ENCODE measurements at regions not wholly inside any gene's neighbourhood (a gene's known extent, or its start where the extent isn't known, plus 50 kb on each side); places are given as distances from the start of the nearest gene placed in this dataset.
"Not testable (repeated sequence)": the region's sequence is repeated elsewhere in the genome, so short reads cannot be mapped to it uniquely, and the experiment has no call there.

DNA sequence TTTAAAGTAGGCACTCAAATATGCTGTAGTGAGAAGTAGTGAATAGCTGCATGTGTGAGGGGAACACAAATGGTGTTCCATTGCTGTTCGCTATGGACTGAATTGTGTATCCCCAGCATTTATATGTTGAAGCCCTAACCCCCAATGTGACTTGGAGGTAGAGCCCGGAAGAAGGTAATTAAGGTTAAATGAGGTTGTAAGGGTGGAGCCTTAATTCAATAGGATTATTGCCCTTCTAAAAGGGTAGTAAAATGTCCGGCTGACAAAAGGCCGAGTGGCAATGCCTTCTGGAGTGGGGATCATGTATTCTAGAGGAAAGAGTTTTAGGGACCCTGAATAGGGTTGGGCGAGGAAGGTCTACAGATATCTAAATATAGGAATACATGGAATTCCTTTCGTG lies 168.9 kb upstream of the NUDT10 start:
- POLR2A ChIA-PET: no interaction called here
- H3K4me1 Mint-ChIP-seq: no peaks in the 10 kb centered on the region
- no peak for DNase-seq
- no peaks in the 10 kb centered on the region for H3K9me3 Mint-ChIP-seq
- H3K27me3 Mint-ChIP-seq: no peaks in the 10 kb centered on the region
- Histone ChIP-seq H3K9me3 (ENCODE audit: control insufficient read depth in 2 of 3, low read length in 3 of 3) (no peaks in the 10 kb centered on the region), H3K36me3 (ENCODE audit: control insufficient read depth in 2 of 3, insufficient read depth in 3 of 3, low read length in 3 of 3) (no peaks in the 10 kb centered on the region), H3K27me3 (ENCODE audit: control insufficient read depth in 2 of 2, insufficient read depth in 2 of 2, low read length in 2 of 2) (no peaks in the 10 kb centered on the region), H3K27ac (ENCODE audit: low read depth, low read length) (no peak overlapping the region), H3K4me1 (ENCODE audit: control insufficient read depth in 2 of 2, insufficient read depth in 2 of 2, low read length in 2 of 2) (no peaks in the 10 kb centered on the region), H3K4me3 (ENCODE audit: low read length) (no peak overlapping the region)
- H3K4me3 Mint-ChIP-seq: no peak overlapping the region
- peaks cover 0 to 10% (median 0%) of the 10 kb centered on the region in 5 donors for H3K36me3 Mint-ChIP-seq
- no peak overlapping the region for H3K27ac Mint-ChIP-seq
- CTCF ChIA-PET: no interaction called here
- intact Hi-C loops (cut with micrococcal nuclease): no loop called here
- no peak for ATAC-seq

DNA sequence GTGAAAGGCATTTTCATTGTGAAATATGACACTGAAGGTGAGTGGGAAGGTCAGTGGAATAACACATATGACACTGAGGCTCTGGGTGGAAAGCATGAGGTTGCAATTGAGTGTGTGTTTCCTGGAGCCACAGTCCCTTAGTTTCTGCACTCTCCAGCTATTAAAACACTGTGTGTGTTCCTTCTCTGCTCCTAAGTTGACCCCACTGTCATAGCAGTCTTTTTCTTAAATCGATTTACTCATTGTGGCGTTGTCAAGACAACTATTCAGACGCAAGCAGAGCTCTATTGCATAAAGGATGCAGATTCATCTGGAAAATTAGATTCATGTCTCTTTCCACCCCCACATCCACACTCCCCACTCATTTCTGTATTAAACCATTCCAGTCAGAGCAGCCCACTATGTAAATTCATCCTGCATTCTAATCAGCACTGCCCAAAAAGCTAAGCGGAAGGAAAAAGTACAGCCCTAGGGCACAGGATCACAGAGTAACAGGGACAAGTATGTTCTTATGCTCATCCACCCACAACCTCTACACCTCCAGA lies 154.2 kb upstream of the NUDT10 start:
- H3K27ac ChIP-seq (ENCODE audit: low read depth, low read length); H3K4me3 Mint-ChIP-seq; H3K4me3 ChIP-seq (ENCODE audit: low read length); H3K4me1 ChIP-seq (ENCODE audit: control insufficient read depth in 2 of 2, insufficient read depth in 2 of 2, low read length in 2 of 2); H3K9me3 Mint-ChIP-seq; ATAC-seq; H3K9me3 ChIP-seq (ENCODE audit: control insufficient read depth in 2 of 3, low read length in 3 of 3); POLR2A ChIA-PET; H3K27me3 ChIP-seq (ENCODE audit: control insufficient read depth in 2 of 2, insufficient read depth in 2 of 2, low read length in 2 of 2); H3K4me1 Mint-ChIP-seq; DNase-seq; H3K27ac Mint-ChIP-seq; H3K36me3 ChIP-seq (ENCODE audit: control insufficient read depth in 2 of 3, insufficient read depth in 3 of 3, low read length in 3 of 3); H3K27me3 Mint-ChIP-seq; H3K36me3 Mint-ChIP-seq; intact Hi-C loops (cut with micrococcal nuclease): not testable (repeated sequence)
- CTCF ChIA-PET: interaction anchor here (0.6 kb wide), 1 partner anchor 19 kb away, joined by 3 read pairs; no protein-coding TSS in a partner anchor

DNA sequence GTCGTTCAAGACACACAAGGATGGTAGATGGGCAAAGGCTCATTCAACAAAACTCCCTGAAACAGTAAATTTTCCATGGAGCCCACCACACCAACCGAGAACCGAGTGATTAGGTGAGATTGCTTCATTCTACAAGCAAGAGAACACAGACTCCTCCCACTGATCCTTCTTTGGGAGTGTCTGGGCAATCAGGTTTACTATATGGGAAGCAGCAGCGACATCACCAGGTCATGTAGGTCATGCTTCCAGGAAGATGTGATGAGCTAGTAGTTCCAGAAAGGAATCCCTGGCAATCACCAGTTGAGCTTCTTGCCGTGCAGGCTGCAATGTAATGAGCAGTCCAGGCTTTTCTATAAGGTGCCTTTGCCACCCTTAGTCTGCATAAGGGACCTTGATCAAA lies 152.8 kb upstream of the NUDT10 start:
- H3K27me3 Mint-ChIP-seq; CTCF ChIA-PET; H3K36me3 ChIP-seq (ENCODE audit: control insufficient read depth in 2 of 3, insufficient read depth in 3 of 3, low read length in 3 of 3); H3K4me1 Mint-ChIP-seq; ATAC-seq; H3K4me1 ChIP-seq (ENCODE audit: control insufficient read depth in 2 of 2, insufficient read depth in 2 of 2, low read length in 2 of 2); H3K9me3 Mint-ChIP-seq; POLR2A ChIA-PET; H3K36me3 Mint-ChIP-seq; H3K4me3 ChIP-seq (ENCODE audit: low read length); H3K9me3 ChIP-seq (ENCODE audit: control insufficient read depth in 2 of 3, low read length in 3 of 3); DNase-seq; H3K27ac Mint-ChIP-seq; H3K27me3 ChIP-seq (ENCODE audit: control insufficient read depth in 2 of 2, insufficient read depth in 2 of 2, low read length in 2 of 2); H3K27ac ChIP-seq (ENCODE audit: low read depth, low read length); H3K4me3 Mint-ChIP-seq; intact Hi-C loops (cut with micrococcal nuclease): not testable (repeated sequence)

DNA sequence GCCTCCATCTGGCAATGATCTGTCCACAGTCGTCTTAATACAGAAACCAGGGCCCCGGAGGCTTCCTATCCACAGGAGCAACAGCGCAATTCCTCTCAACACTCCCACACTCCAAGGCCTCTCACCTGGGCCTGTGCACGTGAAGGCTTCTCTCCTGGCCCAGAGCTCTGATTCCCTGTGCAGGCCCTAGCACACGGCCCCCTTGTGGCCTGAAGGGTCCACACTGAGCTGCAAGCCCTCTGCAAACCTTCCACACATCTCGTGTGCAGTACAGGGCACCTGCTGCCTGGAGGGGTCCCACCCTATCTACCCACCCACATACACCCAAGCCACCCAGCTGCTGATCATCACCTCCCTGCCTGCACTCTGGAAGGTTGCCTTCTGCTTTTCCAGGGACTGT lies 150.1 kb upstream of the NUDT10 start:
- Histone ChIP-seq H3K27ac (ENCODE audit: low read depth, low read length) (no peak overlapping the region), H3K9me3 (ENCODE audit: control insufficient read depth in 2 of 3, low read length in 3 of 3) (no peaks in the 10 kb centered on the region), H3K4me3 (ENCODE audit: low read length) (no peak overlapping the region), H3K4me1 (ENCODE audit: control insufficient read depth in 2 of 2, insufficient read depth in 2 of 2, low read length in 2 of 2) (no peaks in the 10 kb centered on the region), H3K27me3 (ENCODE audit: control insufficient read depth in 2 of 2, insufficient read depth in 2 of 2, low read length in 2 of 2) (no peaks in the 10 kb centered on the region), H3K36me3 (ENCODE audit: control insufficient read depth in 2 of 3, insufficient read depth in 3 of 3, low read length in 3 of 3) (no peaks in the 10 kb centered on the region)
- peaks cover 0 to 5% (median 0%) of the 10 kb centered on the region in 11 donors for H3K9me3 Mint-ChIP-seq
- POLR2A ChIA-PET: no interaction called here
- CTCF ChIA-PET: no interaction called here
- no peak overlapping the region for H3K27ac Mint-ChIP-seq
- H3K4me1 Mint-ChIP-seq: no peaks in the 10 kb centered on the region
- intact Hi-C loops (cut with micrococcal nuclease): no loop called here
- peaks cover 0 to 16% (median 5%) of the 10 kb centered on the region in 5 donors for H3K36me3 Mint-ChIP-seq
- DNase-seq (no peak), ATAC-seq (no peak)
- no peaks in the 10 kb centered on the region for H3K27me3 Mint-ChIP-seq
- H3K4me3 Mint-ChIP-seq: no peak overlapping the region

DNA sequence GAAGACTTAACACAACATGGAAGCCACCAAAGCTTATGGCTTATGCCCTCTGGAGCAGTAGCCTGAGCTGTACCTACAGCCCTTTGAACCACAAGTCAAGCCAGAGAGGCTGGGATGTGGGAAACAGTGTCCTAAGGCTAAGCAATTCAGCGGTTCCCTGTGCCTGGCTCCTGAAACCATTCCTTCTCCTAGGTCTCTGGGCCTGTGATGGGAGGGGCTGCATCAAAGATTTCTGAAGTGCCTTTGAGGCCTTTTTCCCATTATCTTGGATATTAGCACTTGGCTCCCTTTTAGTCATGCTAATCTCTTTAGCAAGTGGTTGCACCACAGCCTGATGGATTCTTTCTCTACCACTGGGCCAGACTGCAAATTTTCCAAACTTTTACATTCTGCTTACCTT lies 140.5 kb upstream of the NUDT10 start:
- CTCF ChIA-PET: no interaction called here
- H3K36me3 Mint-ChIP-seq: peaks cover 0 to 46% (median 22%) of the 10 kb centered on the region in 5 donors
- H3K27me3 Mint-ChIP-seq: no peaks in the 10 kb centered on the region
- no peak for ATAC-seq
- POLR2A ChIA-PET: no interaction called here
- DNase-seq: no peak
- no peak overlapping the region for H3K4me3 Mint-ChIP-seq
- no peak overlapping the region for H3K27ac ChIP-seq (ENCODE audit: low read depth, low read length)
- no peaks in the 10 kb centered on the region for H3K4me1 Mint-ChIP-seq
- H3K27ac Mint-ChIP-seq: no peak overlapping the region
- no peaks in the 10 kb centered on the region for H3K36me3 ChIP-seq (ENCODE audit: control insufficient read depth in 2 of 3, insufficient read depth in 3 of 3, low read length in 3 of 3)
- no peak overlapping the region for H3K4me3 ChIP-seq (ENCODE audit: low read length)
- intact Hi-C loops (cut with micrococcal nuclease): no loop called here
- H3K9me3 Mint-ChIP-seq: peaks cover 6 to 49% (median 24%) of the 10 kb centered on the region in 11 donors
- H3K27me3 ChIP-seq (ENCODE audit: control insufficient read depth in 2 of 2, insufficient read depth in 2 of 2, low read length in 2 of 2): no peaks in the 10 kb centered on the region
- no peaks in the 10 kb centered on the region for H3K4me1 ChIP-seq (ENCODE audit: control insufficient read depth in 2 of 2, insufficient read depth in 2 of 2, low read length in 2 of 2)
- H3K9me3 ChIP-seq (ENCODE audit: control insufficient read depth in 2 of 3, low read length in 3 of 3): peaks cover 0 to 10% (median 0%) of the 10 kb centered on the region in 3 experiments

DNA sequence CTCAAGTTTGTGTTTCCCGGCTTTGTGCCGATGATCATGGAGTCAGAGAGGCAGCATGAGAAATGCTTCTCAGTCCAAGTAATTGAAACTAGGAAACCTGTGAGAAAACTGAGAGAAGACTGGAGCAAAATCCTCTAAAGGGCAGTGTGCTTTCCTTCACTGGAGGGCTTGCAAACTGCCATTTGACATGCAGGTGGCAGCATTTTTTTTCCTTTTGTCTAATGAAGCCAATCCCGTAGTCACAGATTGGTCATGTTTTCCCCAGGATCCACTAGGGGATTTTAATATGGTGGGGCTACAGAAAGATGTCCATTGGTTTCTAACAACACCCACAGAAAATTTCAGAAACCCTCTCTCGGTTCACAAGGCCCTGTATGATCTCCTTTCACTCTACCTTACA lies 117.4 kb upstream of the NUDT10 start:
- ChIA-PET CTCF (no interaction called here), POLR2A (no interaction called here)
- Histone ChIP-seq H3K4me3 (ENCODE audit: low read length) (no peak overlapping the region), H3K36me3 (ENCODE audit: control insufficient read depth in 2 of 3, insufficient read depth in 3 of 3, low read length in 3 of 3) (no peaks in the 10 kb centered on the region), H3K27me3 (ENCODE audit: control insufficient read depth in 2 of 2, insufficient read depth in 2 of 2, low read length in 2 of 2) (no peaks in the 10 kb centered on the region), H3K27ac (ENCODE audit: low read depth, low read length) (no peak overlapping the region), H3K9me3 (ENCODE audit: control insufficient read depth in 2 of 3, low read length in 3 of 3) (no peaks in the 10 kb centered on the region), H3K4me1 (ENCODE audit: control insufficient read depth in 2 of 2, insufficient read depth in 2 of 2, low read length in 2 of 2) (no peaks in the 10 kb centered on the region)
- Mint-ChIP-seq H3K36me3 (peaks cover 0 to 22% (median 8%) of the 10 kb centered on the region in 5 donors), H3K4me1 (no peaks in the 10 kb centered on the region), H3K27me3 (no peaks in the 10 kb centered on the region), H3K4me3 (no peak overlapping the region), H3K9me3 (peaks cover 0 to 2% (median 0%) of the 10 kb centered on the region in 11 donors), H3K27ac (peak overlapping the region in 2 of 9 donors; percentile 5 to 45)
- no peak for ATAC-seq
- DNase-seq: no peak
- intact Hi-C loops (cut with micrococcal nuclease): no loop called here

DNA sequence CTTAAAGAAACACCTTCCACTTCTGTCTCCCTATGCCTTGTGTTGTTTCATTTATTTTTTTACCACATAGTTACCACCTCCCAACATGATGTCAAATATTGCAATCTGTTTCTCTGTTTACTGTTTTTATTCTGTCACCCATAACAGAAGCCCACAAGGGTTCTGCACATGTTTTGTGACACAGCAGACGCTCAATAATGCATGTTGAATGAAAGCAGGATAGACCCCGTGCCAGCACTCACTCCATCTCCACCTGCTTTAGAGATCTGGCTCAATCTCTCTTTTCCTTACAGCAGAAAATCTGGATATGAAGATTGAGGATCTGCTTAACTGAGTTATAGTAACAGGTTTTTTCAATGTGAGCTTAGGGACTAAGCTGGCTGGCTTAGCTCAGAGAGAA lies 116.8 kb upstream of the NUDT10 start:
- POLR2A ChIA-PET: no interaction called here
- Histone ChIP-seq H3K36me3 (ENCODE audit: control insufficient read depth in 2 of 3, insufficient read depth in 3 of 3, low read length in 3 of 3) (no peaks in the 10 kb centered on the region), H3K27ac (ENCODE audit: low read depth, low read length) (no peak overlapping the region), H3K9me3 (ENCODE audit: control insufficient read depth in 2 of 3, low read length in 3 of 3) (no peaks in the 10 kb centered on the region), H3K4me1 (ENCODE audit: control insufficient read depth in 2 of 2, insufficient read depth in 2 of 2, low read length in 2 of 2) (no peaks in the 10 kb centered on the region), H3K27me3 (ENCODE audit: control insufficient read depth in 2 of 2, insufficient read depth in 2 of 2, low read length in 2 of 2) (no peaks in the 10 kb centered on the region), H3K4me3 (ENCODE audit: low read length) (no peak overlapping the region)
- CTCF ChIA-PET: no interaction called here
- Mint-ChIP-seq H3K4me1 (no peaks in the 10 kb centered on the region), H3K27me3 (no peaks in the 10 kb centered on the region), H3K4me3 (no peak overlapping the region), H3K36me3 (peaks cover 0 to 23% (median 9%) of the 10 kb centered on the region in 5 donors), H3K27ac (no peak overlapping the region), H3K9me3 (peaks cover 0 to 2% (median 0%) of the 10 kb centered on the region in 11 donors)
- ATAC-seq (no peak), DNase-seq (no peak)
- intact Hi-C loops (cut with micrococcal nuclease): no loop called here
